ENCODE measurements at regions not wholly inside any gene's neighbourhood (a gene's known extent, or its start where the extent isn't known, plus 50 kb on each side); places are given as distances from the start of the nearest gene placed in this dataset.

DNA sequence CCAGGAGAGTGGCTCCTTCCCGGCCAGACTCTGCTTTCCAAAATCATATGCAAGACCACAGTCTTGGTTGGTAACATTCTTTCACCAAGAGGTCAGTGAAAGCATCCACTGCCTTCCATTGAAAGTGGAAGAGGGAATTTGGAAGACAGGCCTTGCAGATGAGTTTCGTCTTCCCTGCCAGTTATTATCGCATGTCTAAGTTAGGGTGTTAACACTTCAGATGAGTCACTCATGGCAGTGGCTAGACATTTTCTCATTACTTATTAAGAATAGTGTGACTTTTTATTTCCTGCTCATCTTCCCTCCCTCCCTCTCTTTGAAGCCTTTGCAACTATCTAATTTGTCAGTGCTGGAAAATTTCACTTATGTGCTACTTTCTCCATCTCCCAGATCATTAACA, 102.9 kb upstream of the EPB41L3 start:
- TF ChIP-seq POLR2A (IDR thresholded peaks at IDR 0.05) = no peak
- TF ChIP-seq, protein P1, sequence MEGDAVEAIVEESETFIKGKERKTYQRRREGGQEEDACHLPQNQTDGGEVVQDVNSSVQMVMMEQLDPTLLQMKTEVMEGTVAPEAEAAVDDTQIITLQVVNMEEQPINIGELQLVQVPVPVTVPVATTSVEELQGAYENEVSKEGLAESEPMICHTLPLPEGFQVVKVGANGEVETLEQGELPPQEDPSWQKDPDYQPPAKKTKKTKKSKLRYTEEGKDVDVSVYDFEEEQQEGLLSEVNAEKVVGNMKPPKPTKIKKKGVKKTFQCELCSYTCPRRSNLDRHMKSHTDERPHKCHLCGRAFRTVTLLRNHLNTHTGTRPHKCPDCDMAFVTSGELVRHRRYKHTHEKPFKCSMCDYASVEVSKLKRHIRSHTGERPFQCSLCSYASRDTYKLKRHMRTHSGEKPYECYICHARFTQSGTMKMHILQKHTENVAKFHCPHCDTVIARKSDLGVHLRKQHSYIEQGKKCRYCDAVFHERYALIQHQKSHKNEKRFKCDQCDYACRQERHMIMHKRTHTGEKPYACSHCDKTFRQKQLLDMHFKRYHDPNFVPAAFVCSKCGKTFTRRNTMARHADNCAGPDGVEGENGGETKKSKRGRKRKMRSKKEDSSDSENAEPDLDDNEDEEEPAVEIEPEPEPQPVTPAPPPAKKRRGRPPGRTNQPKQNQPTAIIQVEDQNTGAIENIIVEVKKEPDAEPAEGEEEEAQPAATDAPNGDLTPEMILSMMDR (IDR thresholded peaks at IDR 0.05) = no peak

Measured in lower leg skin (tissue), 3 donors.